CD4-positive, alpha-beta T cell treated with Interleukin-10 for 1 hour (primary cell): ENCODE measurements at regions not wholly inside any gene's neighbourhood (a gene's known extent, or its start where the extent isn't known, plus 50 kb on each side); places are given as distances from the start of the nearest gene placed in this dataset.

Experiments
- DNase-seq: peaks from one replicate; pipeline ENCODE4 v3.0.0-alpha.2; 2020

DNA sequence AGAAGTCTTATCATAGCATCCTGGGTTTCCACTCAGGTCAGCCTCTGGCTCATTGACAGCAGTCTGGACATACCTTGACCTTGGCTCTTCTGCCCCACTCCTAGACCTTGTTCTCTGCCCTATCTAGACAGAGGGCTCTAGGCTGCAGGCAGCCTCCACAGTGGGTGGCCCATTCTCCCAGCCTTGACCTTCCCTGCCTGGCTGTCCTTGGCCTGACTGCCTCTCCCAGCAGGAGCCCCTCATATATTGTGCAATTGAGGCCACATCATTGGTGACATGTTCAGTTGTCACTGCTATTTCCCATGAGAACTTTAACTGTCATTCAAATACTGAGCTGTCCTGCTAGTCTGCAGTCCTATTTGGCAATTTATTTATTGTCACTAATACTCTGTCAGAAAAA lies 503.4 kb downstream of the PLXNA4 start:
- no peak for DNase-seq

DNA sequence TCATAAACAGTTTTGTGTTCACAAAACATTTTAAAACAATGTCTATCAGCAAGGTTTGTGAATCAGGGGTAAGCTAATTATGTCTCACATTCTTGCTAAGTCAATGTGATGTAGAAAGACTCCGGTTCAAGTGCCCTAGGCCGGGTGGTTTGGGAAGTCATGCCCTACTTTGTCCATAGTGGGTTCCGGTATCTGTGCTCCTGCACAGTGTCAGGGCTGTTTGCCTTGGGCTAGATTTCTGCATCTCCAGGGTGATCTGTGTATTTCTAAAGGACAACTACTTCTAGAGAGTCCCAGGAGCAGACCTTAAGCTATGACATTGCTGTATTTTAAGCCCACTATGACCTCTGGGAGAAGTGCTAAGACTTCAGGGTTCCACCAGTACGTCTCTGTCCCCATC lies 504.1 kb downstream of the PLXNA4 start:
- no peak for DNase-seq

DNA sequence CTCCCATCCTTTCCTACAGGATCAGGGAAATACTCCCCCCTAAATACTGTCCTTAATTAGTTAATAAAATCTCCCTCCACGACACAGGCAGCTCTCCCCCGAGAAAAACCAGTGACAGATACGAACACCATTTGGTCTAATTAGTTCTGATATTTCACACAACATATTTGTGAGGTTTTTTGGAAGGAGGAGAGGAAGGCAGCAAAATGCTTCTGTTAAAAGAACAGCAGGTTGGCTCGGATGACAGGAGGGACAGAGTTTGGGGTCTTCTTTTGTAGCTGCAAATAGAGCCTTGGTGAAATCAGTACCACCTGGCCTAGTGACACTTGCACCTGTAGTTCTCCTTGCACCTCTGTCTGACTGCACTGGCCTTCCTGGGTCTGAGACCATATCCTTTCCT lies 507.0 kb downstream of the PLXNA4 start:
- DNase-seq: no peak

DNA sequence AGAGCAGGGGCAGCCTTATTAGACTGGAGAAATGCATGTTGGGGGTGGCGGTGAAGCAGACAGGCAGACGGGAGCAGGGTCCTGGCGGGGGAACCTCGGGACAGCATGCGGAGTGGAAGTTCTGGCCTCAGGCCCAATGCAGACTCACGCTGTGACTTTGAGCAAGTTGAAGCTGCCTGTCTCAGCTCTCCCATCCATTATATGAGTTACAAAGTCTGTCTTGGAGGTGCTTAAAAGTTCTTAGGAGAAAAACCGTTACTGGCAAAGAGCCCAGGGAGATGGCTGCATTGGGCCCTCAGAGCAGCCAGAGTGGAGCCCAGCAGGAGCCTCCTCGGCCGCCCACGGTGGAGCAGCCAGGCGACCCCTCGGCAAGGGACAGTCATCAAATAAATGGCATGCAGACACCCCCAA lies 509.5 kb downstream of the PLXNA4 start:
- DNase-seq: no peak

DNA sequence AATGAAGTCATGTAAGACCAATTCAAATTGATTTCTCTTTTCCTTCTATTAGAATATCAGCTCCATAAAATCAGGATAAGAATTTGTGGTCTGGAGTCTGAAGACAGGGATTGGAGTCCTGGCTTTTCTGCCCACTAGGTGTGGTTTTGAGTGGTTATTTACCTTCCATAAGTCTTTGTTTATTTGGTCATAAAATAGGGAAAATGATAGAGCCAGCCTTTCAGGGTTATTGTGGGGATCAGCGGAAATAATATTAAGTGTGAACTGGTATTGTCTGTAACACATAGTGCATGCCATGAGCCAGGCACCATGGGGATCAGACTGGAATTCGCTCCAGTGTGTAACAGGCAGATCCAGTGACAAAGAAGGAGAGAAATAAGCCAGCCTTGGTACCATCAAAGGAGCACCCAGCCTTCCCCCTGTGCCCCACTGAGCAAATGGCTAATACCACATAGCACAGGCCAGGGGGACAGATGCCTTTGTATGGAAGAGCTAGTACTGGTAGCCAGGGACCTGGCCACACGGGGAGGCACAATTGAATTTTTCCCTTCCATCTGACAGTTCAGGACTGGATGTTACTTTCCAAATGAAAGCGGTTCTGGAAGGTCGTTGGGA lies 509.7 kb upstream of the PODXL start:
- no peak for DNase-seq

DNA sequence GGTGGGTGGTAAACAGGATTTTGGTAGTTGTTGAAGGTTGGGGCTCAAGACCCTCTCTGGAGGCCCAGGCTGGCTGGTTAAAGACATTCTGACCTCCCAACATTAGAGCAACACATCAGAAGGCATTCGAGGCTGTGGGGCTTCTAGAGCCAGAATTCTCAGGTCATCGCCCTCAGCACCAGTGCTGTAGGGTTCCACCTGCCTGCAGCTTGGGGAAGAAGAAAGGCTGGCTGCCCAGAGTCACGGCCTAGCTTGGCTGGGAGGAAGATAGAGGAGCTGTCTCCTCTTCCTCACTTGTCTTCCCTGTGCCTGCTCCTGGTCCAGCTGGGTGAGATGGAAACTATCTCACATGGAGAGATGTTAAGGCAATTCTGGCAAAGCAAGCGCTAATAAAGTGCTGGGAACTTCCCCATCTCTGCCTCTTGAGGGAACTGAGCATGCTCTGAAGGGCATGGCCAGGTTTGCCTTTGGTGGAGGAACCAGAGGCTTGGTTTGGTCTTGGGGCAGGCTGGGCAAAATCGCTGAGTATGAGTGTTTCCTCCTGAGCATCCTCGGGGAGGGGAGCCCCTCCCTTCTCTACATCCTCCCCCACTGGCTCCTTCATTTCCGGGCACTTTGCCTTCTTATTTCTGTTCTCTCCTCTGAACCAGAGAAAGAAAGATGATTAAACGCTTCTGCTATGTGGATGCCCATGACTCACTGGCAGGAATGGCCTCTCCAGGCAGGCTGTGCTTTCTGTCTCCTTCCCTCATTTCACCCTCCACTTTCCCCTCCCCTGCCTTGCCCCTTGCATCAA lies 509.0 kb upstream of the PODXL start:
- DNase-seq: no peak

DNA sequence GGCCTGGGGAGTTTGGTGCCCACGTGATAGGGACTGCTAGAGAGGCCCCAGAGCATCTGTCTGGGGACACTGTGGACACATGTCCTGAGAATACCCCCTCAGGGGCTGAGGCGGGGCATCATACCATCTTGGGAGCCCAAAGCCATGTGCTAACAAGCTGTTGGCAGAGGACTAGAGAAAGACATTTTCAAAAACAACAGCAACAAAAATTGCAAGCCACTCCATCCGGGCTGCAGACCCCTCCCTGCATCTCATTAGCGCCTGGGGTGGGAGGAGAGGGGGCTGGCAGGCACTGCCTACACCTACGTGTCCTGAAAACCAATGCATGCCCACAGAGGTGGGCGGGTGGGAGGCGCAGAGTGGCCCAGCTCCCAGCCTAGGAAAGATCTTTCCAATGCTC lies 507.4 kb upstream of the PODXL start:
- DNase-seq: no peak

DNA sequence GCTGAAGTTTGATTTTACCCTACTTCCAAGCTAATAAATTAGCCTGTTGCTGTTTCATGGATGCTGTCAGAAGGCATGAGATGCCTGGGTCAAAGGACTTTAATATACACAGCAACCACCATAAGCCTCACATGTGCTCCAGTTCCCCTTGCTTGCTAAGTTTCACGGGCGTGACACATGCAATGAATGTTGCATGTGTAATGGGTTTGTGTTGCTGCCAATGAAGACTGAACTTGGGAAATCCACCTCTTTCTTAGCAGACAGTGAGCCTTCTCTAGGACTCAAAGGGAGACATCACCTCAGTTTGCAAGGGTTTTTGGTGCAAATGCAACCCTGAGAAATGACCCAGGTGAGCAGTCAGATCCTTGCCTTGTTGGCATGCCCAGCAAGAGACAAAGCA lies 505.5 kb upstream of the PODXL start:
- DNase-seq: no peak

DNA sequence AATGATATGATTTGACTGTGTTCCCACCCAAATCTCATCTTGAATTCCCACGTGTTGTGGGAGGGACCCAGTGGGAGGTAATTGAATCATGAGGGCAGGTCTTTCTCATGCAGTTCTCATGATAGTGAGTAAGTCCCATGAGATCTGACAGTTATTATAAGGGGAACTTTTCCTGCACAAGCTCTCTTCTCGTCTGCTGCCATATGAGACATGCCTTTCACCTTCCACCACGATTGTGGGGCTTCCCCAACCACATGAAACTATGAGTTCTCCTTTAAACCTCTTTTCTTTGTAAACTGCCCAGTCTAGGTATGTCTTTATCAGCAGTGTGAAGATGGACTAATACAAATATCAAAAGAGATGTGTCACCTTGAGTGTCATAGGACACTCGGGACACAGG lies 502.7 kb upstream of the PODXL start:
- DNase-seq: no peak

DNA sequence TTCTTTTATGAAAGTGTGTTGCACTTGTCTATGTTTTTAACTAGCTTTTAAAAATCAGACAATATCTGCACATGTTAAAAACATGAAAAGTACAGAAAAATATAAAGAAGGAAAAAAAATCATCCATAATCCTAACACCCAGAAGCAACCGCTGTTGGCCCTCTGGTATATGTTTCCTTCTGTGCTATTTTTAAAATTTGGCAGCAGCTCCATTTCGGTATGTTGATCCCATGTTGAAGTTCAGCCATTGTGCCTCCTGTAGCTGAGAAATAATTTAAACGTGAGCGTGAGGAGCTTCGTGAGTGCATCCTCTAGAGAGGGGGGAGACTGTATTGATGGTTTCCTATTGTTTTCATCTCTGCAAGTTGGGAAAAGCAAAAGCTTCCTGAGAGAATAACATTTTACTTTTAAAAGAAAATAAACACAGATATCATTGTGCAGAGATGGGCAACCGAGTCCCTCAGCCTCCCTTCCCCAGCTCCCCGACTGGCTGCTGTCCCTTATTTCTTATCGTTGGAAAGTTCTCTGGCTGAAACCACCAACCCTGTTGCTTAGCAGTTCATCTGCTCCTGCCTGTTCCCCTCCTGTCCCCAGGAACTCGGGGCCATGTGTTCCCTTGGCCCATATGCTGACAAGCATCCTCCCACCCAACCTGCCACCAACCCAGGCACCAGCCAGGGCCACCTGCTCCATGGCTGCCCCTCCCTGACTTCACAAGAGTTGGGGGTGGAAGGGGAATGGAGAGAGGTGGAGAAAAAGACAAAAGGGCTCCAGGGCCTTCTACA lies 499.1 kb upstream of the PODXL start:
- DNase-seq: no peak

DNA sequence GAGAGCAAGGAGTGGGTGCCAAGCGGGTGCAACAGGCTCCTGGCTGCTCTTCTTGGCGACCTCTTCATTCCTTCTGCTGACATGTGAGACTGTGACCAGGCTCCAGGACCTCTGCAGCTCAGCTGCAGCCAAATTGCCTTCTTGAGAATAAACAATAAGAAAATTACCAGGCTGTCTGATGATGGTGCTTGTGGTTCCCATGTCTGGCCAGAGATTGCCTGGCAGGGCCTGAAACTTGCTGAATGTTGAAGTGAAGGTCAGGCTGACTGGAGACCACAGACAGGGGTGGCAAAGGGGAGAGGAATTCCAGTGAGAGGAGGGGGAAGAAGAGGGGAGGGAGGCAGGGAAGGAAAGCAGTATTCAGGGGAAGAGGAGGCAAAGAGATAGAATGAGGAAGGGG lies 497.4 kb upstream of the PODXL start:
- DNase-seq: no peak

DNA sequence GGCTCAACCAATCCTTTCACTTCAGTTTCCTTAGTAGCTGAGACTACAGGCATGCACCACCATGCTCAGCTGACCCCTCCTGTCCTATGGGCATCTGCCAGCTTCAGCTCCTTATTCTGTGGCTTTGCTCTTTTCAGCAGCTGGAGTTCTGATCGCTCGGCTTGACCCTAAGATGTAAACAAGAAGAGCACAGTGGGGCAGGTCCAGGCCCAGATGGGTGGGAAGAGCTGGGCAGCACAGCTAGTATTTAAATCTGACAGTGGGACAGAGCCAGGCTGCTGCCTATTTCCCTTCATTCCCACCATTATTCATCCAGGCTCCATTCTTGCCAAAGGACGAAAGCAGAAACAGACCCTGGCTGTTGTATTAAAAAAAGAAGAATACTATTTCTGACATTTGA lies 494.9 kb upstream of the PODXL start:
- DNase-seq: no peak

DNA sequence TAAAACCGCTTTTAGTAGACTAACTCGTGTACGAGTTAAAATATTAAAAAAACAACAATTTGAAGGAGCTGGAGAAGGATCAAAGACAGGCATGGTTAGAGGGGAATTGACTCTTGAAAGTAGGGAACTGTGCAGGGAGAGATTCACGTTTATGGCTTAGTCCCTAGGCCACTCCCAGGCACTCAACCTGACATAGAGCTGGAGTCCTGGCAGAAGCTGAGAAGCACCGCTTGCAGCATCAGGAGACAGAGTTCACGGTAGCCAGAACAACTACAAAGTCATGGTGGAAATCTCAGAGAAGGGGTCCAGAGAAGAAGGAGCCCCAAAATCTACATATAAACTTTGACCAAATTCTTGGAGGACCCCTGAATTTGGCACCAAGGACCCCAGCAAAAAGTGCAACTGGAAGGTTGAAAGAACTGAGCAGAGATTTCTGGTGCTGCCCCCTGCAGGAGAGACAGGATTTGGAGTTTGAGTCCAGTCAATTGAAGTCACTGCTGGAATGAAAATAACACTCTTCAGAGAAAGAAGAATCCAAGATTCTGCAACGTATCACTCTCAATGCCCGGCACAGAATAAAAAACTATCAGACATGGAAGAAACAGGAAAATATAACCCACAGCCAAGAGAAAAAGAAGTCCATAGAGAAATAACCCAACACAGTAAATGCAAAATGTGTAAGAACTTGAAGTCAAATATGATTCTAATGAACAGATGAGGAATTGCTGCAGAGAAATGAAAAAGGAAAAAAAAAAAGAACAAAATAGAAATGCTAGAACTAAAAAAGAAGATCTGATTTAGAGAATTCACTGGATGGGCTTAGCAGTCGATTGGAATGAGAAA lies 493.3 kb upstream of the PODXL start:
- DNase-seq: peak; percentile 13

DNA sequence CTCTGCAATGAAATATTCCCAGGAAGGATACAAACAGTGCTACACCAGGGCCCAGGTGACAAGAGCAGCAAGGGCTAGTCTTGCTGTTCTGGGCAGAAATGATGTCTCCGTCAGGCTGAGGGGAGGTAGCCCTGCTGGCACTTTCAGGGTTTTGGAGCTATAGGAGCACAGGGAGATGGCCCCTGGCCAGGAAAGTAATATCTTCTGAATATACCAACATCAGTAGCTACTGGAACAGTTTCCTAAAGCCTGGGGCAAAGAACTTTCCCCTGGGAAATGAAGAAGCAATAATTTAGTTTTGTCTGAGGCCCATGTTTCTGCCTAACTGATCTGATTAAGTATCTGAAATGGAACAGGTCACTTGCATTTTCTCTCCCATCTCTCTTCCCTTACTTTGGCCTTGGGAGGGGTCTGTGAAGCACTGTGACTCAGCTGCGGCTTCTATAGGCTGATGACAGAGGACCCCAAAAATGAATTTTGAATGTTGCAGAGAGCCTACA lies 489.1 kb upstream of the PODXL start:
- DNase-seq: no peak

DNA sequence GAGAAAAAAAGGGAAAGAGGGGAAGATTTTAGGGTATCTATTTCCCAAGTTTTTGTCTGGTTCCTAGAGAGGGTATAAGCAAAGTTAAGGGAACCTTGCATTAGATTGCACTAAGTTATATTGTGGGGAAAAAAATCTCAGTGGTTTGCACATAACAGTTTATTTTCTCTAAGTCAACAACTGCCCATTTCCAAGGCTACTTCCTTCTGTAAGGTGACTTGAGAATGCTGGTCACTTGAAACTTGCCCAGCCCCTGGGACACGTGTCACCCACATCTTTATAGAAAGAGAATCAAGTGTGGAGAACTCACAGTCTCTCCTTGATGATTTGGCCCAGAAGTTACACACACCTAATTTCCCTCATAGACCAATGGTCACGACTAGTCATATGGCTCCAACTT lies 488.6 kb upstream of the PODXL start:
- no peak for DNase-seq

DNA sequence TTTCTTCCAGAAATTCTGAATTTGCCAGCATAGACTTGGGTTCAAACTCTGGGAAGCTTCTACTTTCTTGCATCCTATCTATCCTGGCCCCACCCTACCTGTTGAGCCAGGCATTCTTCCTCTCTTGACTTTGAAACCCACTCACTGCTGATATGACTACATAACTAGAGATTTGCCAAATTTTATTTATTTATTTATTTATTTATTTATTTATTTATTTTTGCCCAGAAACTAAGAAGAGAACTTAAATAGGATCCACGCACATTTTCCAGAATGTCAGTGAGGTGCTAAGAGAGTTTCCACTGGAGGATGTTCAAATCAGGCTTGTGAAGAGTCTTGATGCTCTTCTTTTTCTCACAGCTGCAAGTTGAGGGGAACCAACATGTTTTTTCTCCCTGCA lies 487.8 kb upstream of the PODXL start:
- DNase-seq: no peak

DNA sequence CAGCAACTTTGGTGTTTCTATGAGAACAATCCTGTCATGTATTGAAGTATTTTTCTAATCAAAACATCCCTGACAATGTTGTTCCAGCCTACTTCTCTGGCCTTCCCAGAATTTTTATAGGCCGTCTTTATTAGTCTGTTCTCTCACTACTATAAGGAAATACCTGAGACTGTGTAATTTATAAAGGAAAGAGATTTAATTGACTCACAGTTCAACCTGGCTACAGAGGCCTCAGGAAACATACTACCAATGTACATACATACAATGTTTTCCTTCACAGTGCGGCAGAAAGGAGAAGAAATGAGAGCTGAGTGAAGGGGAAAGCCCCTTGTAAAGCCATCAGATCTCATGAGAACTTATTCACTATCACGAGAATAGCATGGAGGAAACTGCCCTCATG lies 484.7 kb upstream of the PODXL start:
- no peak for DNase-seq

DNA sequence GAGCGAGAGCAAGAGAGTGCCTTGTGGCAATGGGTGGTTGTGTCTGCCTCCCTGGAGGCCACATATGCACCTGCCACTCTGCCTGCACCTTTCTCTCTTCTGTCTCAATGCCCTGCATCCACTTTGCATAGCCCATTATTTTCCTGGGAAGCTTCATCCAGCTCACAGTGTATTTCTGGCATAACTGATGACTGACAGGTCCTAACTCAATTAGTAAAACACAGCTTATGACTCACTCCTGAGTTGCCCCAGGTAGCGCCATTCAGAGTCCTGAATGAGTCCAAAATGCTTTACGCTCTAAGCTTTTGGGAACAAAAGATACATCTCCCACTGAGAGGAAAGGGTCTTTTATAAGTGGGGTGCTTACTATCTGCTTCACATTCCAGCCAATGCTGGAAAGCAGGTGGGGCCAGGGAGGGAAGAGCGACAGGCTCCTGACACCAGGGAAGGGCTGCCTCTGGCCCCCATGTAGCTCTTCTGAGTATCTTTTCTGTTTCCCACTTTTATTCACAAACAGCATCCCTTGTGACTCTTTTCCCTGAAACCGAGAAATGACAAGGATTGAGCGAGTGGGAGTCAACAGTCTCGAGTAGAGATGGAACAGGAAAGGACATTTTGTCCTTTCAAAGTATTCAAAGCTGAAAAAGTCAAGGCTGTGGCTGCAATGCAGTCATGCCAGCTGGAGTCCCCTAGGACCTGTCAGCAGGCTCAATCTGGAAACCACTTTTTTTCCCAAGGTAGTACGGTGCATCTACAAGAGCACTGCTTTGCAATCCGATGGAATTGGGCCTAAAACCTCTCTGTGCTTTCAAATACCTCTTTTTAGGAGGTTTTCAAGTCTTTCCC lies 479.3 kb upstream of the PODXL start:
- no peak for DNase-seq

DNA sequence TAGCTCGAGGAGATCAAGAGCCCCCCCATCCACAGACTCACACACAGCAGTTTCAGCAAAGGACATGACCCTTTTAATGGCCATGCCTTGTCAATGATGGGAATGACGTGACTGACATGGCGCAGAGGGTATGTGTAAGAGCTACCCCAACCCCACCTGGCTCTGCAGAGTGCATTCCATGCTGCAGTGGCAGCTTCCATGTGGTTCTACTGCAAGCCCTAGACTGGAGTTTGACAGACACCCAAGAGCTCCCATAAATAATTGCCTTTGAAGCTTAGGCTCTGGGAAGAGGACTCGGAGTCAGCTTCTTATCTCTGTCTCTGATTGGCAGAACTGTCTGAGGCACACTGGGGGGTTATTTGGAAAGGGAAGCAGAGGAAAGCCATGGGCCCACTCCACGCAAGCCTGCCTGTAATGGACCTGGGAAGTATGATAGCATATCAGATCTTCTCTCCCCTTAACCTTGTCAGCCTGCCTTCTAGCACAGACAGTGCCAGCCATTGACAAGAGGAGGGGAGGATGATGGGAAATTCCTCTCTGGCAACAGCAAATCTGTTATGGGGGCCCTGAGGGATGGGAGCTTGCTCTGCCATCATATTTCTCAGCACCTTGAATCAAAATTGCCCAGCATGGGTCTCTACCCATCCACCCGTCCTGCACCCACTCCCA lies 478.5 kb upstream of the PODXL start:
- no peak for DNase-seq

DNA sequence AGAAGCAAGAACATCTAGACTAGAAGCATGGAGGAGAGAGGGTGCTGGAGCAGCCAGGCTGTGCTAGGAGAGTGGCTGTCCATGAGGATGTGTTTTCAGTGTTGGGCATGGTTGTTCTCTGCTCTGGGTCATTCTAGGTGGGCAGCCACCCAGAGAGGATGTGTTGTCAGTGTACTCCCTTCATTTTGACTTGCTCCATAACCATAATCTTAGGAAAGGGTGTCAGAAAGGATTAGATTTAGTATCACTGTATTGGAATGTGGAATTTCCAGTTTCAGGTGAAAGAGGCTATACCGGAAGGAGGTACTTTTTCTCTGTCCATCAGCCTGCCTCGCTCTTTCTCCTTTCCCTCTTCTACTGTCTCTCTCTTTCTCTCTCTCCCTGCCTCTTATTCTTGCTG lies 474.5 kb upstream of the PODXL start:
- no peak for DNase-seq

DNA sequence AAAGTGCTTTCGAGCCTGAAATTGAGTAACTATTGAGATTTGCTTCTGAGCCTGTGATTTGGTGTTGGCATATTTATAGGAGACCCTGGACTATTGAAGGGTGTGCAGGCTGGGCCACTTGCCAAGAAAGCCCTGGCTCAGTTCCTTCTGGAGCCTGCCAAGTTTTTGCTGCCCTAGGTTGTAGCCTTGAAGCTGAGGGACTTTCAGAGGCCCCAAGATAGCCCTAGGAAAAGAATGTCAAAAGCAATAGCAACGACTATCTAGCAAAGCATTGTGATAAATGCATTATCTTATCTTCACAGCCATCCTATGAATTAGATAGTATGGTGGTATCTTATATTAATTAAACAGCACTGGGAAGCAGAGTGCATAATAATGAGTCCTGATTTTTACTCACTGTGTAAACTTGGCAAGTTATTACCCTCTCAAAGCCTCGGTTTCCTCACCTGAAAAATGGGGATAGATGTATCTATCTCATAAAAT lies 473.7 kb upstream of the PODXL start:
- no peak for DNase-seq
